HG03103 (cell line): ENCODE measurements at regions not wholly inside any gene's neighbourhood (a gene's known extent, or its start where the extent isn't known, plus 50 kb on each side); places are given as distances from the start of the nearest gene placed in this dataset.
"Not testable (repeated sequence)": the region's sequence is repeated elsewhere in the genome, so short reads cannot be mapped to it uniquely, and the experiment has no call there.

Source experiments
- ATAC-seq: cut with Tn5 transposase; IDR thresholded peaks from one replicate; pipeline ENCODE4 v1.9.1; 2021; ENCODE audit warnings: low read depth; ENCODE audit not compliant: unreplicated experiment

- no peak for ATAC-seq
Observed at GRCh38 chr21:35624901-35625300, 435.4 kb downstream of the SETD4 start.

- ATAC-seq: no peak
Observed at GRCh38 chr21:35622612-35623011, 437.7 kb downstream of the SETD4 start.

GRCh38 chr21:35619184-35619583 lies 441.1 kb downstream of the SETD4 start:
- no peak for ATAC-seq

GRCh38 chr21:35617491-35617890 lies 442.8 kb downstream of the SETD4 start:
- ATAC-seq: no peak

- no peak for ATAC-seq
Observed at GRCh38 chr21:35616090-35616489, 444.2 kb downstream of the SETD4 start.

GRCh38 chr21:35615325-35615724 lies 445.0 kb downstream of the SETD4 start:
- no peak for ATAC-seq

GRCh38 chr21:35614396-35614921 lies 445.9 kb downstream of the SETD4 start:
- no peak for ATAC-seq

- no peak for ATAC-seq
Observed at GRCh38 chr21:35611708-35612132, 448.6 kb downstream of the SETD4 start.

GRCh38 chr21:35609263-35609662 lies 451.1 kb downstream of the SETD4 start:
- no peak for ATAC-seq

- no peak for ATAC-seq
Observed at GRCh38 chr21:35607406-35607805, 452.9 kb downstream of the SETD4 start.

- ATAC-seq: no peak
Observed at GRCh38 chr21:35606578-35606977, 453.7 kb downstream of the SETD4 start.

GRCh38 chr21:35606146-35606545 lies 454.2 kb downstream of the SETD4 start:
- no peak for ATAC-seq

- ATAC-seq: no peak
Observed at GRCh38 chr21:35603494-35603893, 456.8 kb downstream of the SETD4 start.

GRCh38 chr21:35602811-35603362 lies 457.4 kb downstream of the SETD4 start:
- ATAC-seq: no peak

- ATAC-seq: no peak
Observed at GRCh38 chr21:35601211-35601610, 459.1 kb downstream of the SETD4 start.

- ATAC-seq: no peak
Observed at GRCh38 chr21:35599164-35599563, 461.2 kb downstream of the SETD4 start.

GRCh38 chr21:35597750-35598339 lies 462.5 kb downstream of the SETD4 start:
- ATAC-seq: no peak

GRCh38 chr21:35594905-35595304 lies 465.4 kb downstream of the SETD4 start:
- no peak for ATAC-seq

GRCh38 chr21:35593000-35593502 lies 467.3 kb downstream of the SETD4 start:
- no peak for ATAC-seq

- ATAC-seq: not testable (repeated sequence)
Observed at GRCh38 chr21:35590284-35590683, 470.0 kb downstream of the SETD4 start.

GRCh38 chr21:35587841-35588380 lies 472.4 kb downstream of the SETD4 start:
- no peak for ATAC-seq

- no peak for ATAC-seq
Observed at GRCh38 chr21:35586305-35586704, 474.0 kb downstream of the SETD4 start.
